Caco-2 (cell line): ENCODE measurements at regions not wholly inside any gene's neighbourhood (a gene's known extent, or its start where the extent isn't known, plus 50 kb on each side); places are given as distances from the start of the nearest gene placed in this dataset.

Experiments used
- BruUV-seq: library from RNA; stranded (reverse); fragments of 400-500 nt; replicated peaks from 2 replicates; lab custom pipeline; 2021; lab: Mats Ljungman, UMichigan
- CTCF ChIA-PET: fragments of 300-600 bp; sonication (Branson Sonifier 250); formaldehyde crosslinking; loops from one replicate; lab custom pipeline; 2022; ENCODE audit warnings: antibody characterized with exemption; lab: Charles Lee
- POLR2A ChIA-PET: fragments of 300-600 bp; sonication (Branson Sonifier 250); formaldehyde crosslinking; loops from one replicate; lab custom pipeline; 2022; ENCODE audit warnings: antibody characterized with exemption; lab: Charles Lee
- DNase-seq, 2 experiments: peaks; one replicate each; pipeline versions ENCODE4 v3.0.0 to v3.0.0-alpha.2; 2020 to 2022
- H3K27me3 ChIP-seq: replicated peaks from 2 replicates; pipeline ENCODE4 v1.6.0; 2011; ENCODE audit warnings: low read length; ENCODE audit not compliant: control insufficient read depth, insufficient read depth
- H3K36me3 ChIP-seq: 2 replicates; pipeline ENCODE4 v1.5.1; 2011; ENCODE audit warnings: low read length; ENCODE audit not compliant: control insufficient read depth, insufficient read depth
- H3K4me1 ChIP-seq: fragments of 250-450 bp; sonication (Bioruptor Pico); 2 replicates; pipeline ENCODE4 v1.5.1; 2020; ENCODE audit warnings: mild to moderate bottlenecking
- H3K4me3 ChIP-seq: 2 replicates; pipeline ENCODE4 v1.5.1; 2011; ENCODE audit warnings: low read depth, mild to moderate bottlenecking, control low read depth, low read length
- H3K9me3 ChIP-seq: fragments of 250-450 bp; sonication (Bioruptor Pico); 2 replicates; pipeline ENCODE4 v1.5.1; 2020; ENCODE audit warnings: mild to moderate bottlenecking, moderate library complexity
- H3K27ac Mint-ChIP-seq: one replicate; pipeline ENCODE4 v1.8.0; 2022; ENCODE audit warnings: mixed read lengths; ENCODE audit not compliant: unreplicated experiment
- H3K27me3 Mint-ChIP-seq: one replicate; pipeline ENCODE4 v1.8.0; 2022; ENCODE audit warnings: mixed read lengths; ENCODE audit not compliant: insufficient read depth, unreplicated experiment
- H3K36me3 Mint-ChIP-seq: one replicate; pipeline ENCODE4 v1.8.0; 2022; ENCODE audit warnings: mild to moderate bottlenecking, mixed read lengths; ENCODE audit not compliant: insufficient read depth, unreplicated experiment
- H3K4me1 Mint-ChIP-seq: one replicate; pipeline ENCODE4 v1.8.0; 2022; ENCODE audit warnings: low read depth, mixed read lengths; ENCODE audit not compliant: unreplicated experiment
- H3K4me3 Mint-ChIP-seq: one replicate; pipeline ENCODE4 v1.8.0; 2022; ENCODE audit warnings: mild to moderate bottlenecking, moderate library complexity, mixed read lengths; ENCODE audit not compliant: unreplicated experiment
- H3K9me3 Mint-ChIP-seq: one replicate; pipeline ENCODE4 v1.8.0; 2022; ENCODE audit warnings: mixed read lengths; ENCODE audit not compliant: unreplicated experiment
- CTCF ChIP-seq, 2 experiments: fragments of 200-600 bp in 1 of 2; IDR thresholded peaks; 1 replicate in 1 of 2; 2 replicates in 1 of 2; pipeline versions ENCODE4 v1.5.1 to v1.8.0; 2011 to 2022; ENCODE audit warnings: antibody characterized with exemption in 1 of 2, control low read depth in 1 of 2, inconsistent platforms in 1 of 2, low read depth in 1 of 2, low read length in 1 of 2, mild to moderate bottlenecking in 1 of 2, moderate library complexity in 1 of 2; ENCODE audit not compliant: insufficient read depth in 1 of 2, severe bottlenecking in 1 of 2, unreplicated experiment in 1 of 2
- intact Hi-C: fragments of 100-400 bp; cut with micrococcal nuclease; formaldehyde crosslinking; loops from one replicate; pipeline ENCODE4 v1.10.0; 2022; ENCODE audit not compliant: unreplicated experiment

DNA sequence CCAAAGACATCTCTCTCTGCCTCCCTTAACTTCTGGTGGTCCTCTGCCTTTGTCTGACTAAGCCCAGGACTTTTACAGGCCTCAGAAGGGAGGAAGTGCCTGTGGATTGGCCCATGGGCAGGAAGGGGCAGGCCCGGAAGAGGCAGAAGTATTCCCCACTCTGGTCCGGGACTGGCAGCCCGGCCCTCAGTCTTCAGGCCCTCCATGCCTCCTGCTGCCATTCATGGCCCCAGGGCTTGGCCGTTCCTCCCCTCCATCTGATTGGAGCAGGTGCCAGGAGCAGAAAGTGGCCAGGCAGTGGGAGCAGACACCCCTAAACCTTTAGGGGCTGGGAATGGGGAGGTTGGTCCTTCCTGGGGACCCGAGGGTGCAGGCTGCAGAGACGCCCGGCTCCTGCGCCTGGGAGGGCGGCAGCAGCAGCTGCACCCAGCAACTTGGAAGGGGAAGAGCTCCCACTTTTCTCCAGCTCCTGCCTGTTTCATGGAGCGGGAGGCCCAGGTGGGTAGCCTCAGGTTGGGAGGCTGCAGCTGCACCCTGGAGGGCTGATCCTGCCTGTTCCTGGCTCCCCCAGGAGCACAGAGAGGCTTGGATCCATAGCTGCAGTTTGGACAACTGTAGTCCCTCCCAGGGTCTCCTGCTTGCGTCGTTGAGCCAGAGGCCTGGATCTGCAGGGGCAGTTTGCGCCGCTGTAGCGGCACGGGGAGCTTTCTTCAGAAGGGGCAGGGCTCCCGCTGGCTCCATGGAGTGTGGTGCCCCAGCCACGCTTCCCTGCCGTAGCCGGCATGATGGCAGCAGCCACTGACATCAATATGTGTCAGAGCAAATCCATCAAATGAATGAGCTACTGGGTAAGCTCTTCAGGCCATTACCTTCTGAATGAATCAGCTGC lies 661.5 kb upstream of the NUDT12 start:
- no peak for DNase-seq
- intact Hi-C loops = no loop called here
- H3K9me3 ChIP-seq = no peaks in the 10 kb centered on the region
- no peak for TF ChIP-seq CTCF (IDR thresholded peaks at IDR 0.05; ENCODE audit: insufficient read depth in 1 of 2, low read depth in 1 of 2, low read length in 1 of 2, severe bottlenecking in 1 of 2, unreplicated experiment in 1 of 2)
- H3K27me3 ChIP-seq = no peaks in the 10 kb centered on the region
- Mint-ChIP-seq H3K27me3 (no peaks in the 10 kb centered on the region), H3K4me3 (no peak overlapping the region), H3K4me1 (no peaks in the 10 kb centered on the region), H3K9me3 (no peaks in the 10 kb centered on the region), H3K27ac (no peak overlapping the region), H3K36me3 (no peaks in the 10 kb centered on the region)
- BruUV-seq = no TSS peak
- ChIA-PET POLR2A (no interaction called here), CTCF (no interaction called here)
- no peaks in the 10 kb centered on the region for H3K4me1 ChIP-seq
- no peaks in the 10 kb centered on the region for H3K36me3 ChIP-seq
- H3K4me3 ChIP-seq = no peak overlapping the region

- H3K36me3 ChIP-seq = no peaks in the 10 kb centered on the region
- Mint-ChIP-seq H3K4me3 (no peak overlapping the region), H3K27me3 (no peaks in the 10 kb centered on the region), H3K4me1 (no peaks in the 10 kb centered on the region), H3K9me3 (no peaks in the 10 kb centered on the region), H3K36me3 (no peaks in the 10 kb centered on the region), H3K27ac (no peak overlapping the region)
- DNase-seq = no peak
- H3K4me3 ChIP-seq = no peak overlapping the region
- ChIA-PET CTCF (no interaction called here), POLR2A (no interaction called here)
- intact Hi-C loops = no loop called here
- no TSS peak for BruUV-seq
- no peaks in the 10 kb centered on the region for H3K9me3 ChIP-seq
- H3K4me1 ChIP-seq = no peaks in the 10 kb centered on the region
- no peaks in the 10 kb centered on the region for H3K27me3 ChIP-seq
- TF ChIP-seq CTCF (IDR thresholded peaks at IDR 0.05; ENCODE audit: insufficient read depth in 1 of 2, low read depth in 1 of 2, low read length in 1 of 2, severe bottlenecking in 1 of 2, unreplicated experiment in 1 of 2) = no peak
Measured at GRCh38 chr5:104218200-104218599, 655.6 kb upstream of the NUDT12 start.

DNA sequence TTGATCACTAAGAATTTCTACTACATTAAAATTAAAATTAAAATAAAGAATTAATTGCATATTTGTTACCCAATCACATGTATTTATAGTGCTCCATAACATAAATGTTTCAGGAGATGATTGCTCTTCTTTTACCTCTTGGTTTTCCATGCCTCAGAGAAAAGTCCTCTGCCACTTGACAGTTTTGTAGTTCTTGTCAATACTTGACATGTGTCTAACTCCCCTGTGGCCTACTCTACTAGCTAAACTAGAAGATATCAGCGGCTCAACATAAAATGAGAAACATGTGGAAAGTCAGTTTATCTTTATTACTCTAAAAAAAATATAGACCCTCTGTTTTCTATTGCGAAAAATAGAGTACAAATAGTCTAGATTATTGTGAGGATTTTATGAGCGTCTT lies 650.6 kb upstream of the NUDT12 start:
- Histone ChIP-seq H3K4me1 (no peaks in the 10 kb centered on the region), H3K4me3 (no peak overlapping the region), H3K27me3 (no peaks in the 10 kb centered on the region), H3K9me3 (no peaks in the 10 kb centered on the region), H3K36me3 (no peaks in the 10 kb centered on the region)
- BruUV-seq = no TSS peak
- DNase-seq = no peak
- H3K27me3 Mint-ChIP-seq = no peaks in the 10 kb centered on the region
- ChIA-PET CTCF (no interaction called here), POLR2A (no interaction called here)
- TF ChIP-seq CTCF (IDR thresholded peaks at IDR 0.05; ENCODE audit: insufficient read depth in 1 of 2, low read depth in 1 of 2, low read length in 1 of 2, severe bottlenecking in 1 of 2, unreplicated experiment in 1 of 2) = no peak
- no peaks in the 10 kb centered on the region for H3K36me3 Mint-ChIP-seq
- no peaks in the 10 kb centered on the region for H3K4me1 Mint-ChIP-seq
- no peak overlapping the region for H3K4me3 Mint-ChIP-seq
- intact Hi-C loops = no loop called here
- peak overlapping the region; percentile 48 for H3K27ac Mint-ChIP-seq
- H3K9me3 Mint-ChIP-seq = no peaks in the 10 kb centered on the region
